ENCODE measurements at regions not wholly inside any gene's neighbourhood (a gene's known extent, or its start where the extent isn't known, plus 50 kb on each side); places are given as distances from the start of the nearest gene placed in this dataset.

DNA sequence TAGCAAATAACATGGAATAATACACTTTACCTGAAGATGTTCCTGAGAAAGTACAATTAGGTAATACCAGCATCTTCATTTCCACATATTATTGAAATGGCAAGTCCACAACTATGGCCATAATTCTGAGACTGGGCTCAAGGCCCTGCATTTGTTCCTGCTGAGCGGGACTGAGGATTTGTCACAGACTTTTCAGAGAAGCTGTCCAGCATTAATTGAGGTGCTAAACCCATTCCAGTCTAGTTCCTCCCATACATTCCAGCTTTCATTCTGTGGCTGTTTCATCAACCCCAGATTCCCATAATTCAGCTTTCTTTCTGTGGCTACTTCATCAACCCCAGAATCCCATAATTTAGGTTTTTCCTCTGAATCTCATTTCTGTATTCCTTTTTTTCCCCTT, 293.4 kb upstream of the GBE1 start:
- TF ChIP-seq, protein P1, sequence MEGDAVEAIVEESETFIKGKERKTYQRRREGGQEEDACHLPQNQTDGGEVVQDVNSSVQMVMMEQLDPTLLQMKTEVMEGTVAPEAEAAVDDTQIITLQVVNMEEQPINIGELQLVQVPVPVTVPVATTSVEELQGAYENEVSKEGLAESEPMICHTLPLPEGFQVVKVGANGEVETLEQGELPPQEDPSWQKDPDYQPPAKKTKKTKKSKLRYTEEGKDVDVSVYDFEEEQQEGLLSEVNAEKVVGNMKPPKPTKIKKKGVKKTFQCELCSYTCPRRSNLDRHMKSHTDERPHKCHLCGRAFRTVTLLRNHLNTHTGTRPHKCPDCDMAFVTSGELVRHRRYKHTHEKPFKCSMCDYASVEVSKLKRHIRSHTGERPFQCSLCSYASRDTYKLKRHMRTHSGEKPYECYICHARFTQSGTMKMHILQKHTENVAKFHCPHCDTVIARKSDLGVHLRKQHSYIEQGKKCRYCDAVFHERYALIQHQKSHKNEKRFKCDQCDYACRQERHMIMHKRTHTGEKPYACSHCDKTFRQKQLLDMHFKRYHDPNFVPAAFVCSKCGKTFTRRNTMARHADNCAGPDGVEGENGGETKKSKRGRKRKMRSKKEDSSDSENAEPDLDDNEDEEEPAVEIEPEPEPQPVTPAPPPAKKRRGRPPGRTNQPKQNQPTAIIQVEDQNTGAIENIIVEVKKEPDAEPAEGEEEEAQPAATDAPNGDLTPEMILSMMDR (IDR thresholded peaks at IDR 0.05) = no peak
- no peak for TF ChIP-seq CEBPB (IDR thresholded peaks at IDR 0.05)
- no peak for TF ChIP-seq JUN (IDR thresholded peaks at IDR 0.05)
- no peak for TF ChIP-seq RNF2 (IDR thresholded peaks at IDR 0.05; ENCODE audit: borderline replicate concordance, low read depth)
- no peak for TF ChIP-seq MAZ (IDR thresholded peaks at IDR 0.05; ENCODE audit: borderline replicate concordance, low read depth, low read length)
